ENCODE measurements at regions not wholly inside any gene's neighbourhood (a gene's known extent, or its start where the extent isn't known, plus 50 kb on each side); places are given as distances from the start of the nearest gene placed in this dataset.

DNA sequence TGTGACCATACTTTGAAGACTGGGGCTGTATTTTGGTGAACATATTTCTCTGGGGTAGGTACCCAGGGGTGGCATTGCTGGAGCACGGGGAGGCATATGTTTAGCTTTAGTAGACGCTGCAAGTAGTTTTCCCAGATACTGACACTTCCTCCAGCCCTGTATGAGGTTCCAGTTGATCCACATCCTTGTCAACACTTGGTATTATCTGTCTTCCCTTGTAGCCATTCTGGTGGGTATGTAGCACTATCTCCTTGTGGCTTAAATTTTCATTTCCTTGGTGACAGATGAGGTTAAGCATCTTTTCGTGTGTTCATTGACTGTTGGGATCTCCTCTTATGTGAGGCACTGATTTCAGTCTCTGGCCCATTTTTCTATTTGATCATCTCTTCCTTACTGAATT is 179.1 kb downstream of the PHETA1 start:
- Histone ChIP-seq H3K27me3 (ENCODE audit: insufficient read depth, low read depth) (no peaks in the 10 kb centered on the region), H3K79me2 (ENCODE audit: insufficient read depth, low read depth) (no peaks in the 10 kb centered on the region), H3K4me2 (no peak overlapping the region), H3K4me1 (ENCODE audit: low read depth, poor library complexity, severe bottlenecking) (peaks cover 16% of the 10 kb centered on the region), H4K20me1 (ENCODE audit: insufficient read depth) (no peaks in the 10 kb centered on the region), H3K4me3 (IDR thresholded peaks at IDR 0.05; ENCODE audit: insufficient read depth, low read depth, low read length) (no peak overlapping the region), H3K36me3 (ENCODE audit: insufficient read depth) (no peaks in the 10 kb centered on the region), H3K27ac (no peak overlapping the region), H3K9ac (no peak overlapping the region), H2AFZ (ENCODE audit: low read depth) (no peak overlapping the region)
- TF ChIP-seq, protein P1, sequence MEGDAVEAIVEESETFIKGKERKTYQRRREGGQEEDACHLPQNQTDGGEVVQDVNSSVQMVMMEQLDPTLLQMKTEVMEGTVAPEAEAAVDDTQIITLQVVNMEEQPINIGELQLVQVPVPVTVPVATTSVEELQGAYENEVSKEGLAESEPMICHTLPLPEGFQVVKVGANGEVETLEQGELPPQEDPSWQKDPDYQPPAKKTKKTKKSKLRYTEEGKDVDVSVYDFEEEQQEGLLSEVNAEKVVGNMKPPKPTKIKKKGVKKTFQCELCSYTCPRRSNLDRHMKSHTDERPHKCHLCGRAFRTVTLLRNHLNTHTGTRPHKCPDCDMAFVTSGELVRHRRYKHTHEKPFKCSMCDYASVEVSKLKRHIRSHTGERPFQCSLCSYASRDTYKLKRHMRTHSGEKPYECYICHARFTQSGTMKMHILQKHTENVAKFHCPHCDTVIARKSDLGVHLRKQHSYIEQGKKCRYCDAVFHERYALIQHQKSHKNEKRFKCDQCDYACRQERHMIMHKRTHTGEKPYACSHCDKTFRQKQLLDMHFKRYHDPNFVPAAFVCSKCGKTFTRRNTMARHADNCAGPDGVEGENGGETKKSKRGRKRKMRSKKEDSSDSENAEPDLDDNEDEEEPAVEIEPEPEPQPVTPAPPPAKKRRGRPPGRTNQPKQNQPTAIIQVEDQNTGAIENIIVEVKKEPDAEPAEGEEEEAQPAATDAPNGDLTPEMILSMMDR (conservative IDR thresholded peaks at IDR 0.05; ENCODE audit: low read depth, low read length), result no peak

DNA sequence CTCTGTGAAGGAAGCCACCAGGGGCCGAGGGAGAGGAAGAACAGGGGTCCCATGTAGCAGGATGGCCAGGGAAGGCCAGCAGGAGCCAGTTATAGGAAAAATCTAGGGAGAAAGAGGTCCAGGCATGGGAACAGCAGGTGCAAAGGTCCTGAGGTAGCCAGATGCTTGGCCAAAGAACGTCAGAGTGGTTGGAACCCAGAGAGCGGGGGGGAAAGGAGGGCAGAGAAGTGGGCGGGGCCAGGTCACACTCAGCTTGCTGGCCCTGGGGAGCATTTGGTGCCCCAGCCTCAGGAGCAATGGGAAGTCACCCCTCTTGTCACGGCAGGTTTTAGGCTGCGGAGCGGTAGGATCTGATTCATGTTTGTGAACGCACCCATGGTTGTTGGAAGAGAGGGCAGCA is 180.5 kb downstream of the PHETA1 start:
- H3K9ac ChIP-seq, result no peak overlapping the region
- H3K4me3 ChIP-seq (IDR thresholded peaks at IDR 0.05; ENCODE audit: insufficient read depth, low read depth, low read length), result no peak overlapping the region
- no peaks in the 10 kb centered on the region for H4K20me1 ChIP-seq (ENCODE audit: insufficient read depth)
- H3K27ac ChIP-seq, result no peak overlapping the region
- TF ChIP-seq, protein P1 (conservative IDR thresholded peaks at IDR 0.05; ENCODE audit: low read depth, low read length), result no peak
- H2AFZ ChIP-seq (ENCODE audit: low read depth), result no peak overlapping the region
- H3K27me3 ChIP-seq (ENCODE audit: insufficient read depth, low read depth), result no peaks in the 10 kb centered on the region
- peaks cover 16% of the 10 kb centered on the region for H3K4me1 ChIP-seq (ENCODE audit: low read depth, poor library complexity, severe bottlenecking)
- no peaks in the 10 kb centered on the region for H3K36me3 ChIP-seq (ENCODE audit: insufficient read depth)
- no peak overlapping the region for H3K4me2 ChIP-seq
- H3K79me2 ChIP-seq (ENCODE audit: insufficient read depth, low read depth), result no peaks in the 10 kb centered on the region

DNA sequence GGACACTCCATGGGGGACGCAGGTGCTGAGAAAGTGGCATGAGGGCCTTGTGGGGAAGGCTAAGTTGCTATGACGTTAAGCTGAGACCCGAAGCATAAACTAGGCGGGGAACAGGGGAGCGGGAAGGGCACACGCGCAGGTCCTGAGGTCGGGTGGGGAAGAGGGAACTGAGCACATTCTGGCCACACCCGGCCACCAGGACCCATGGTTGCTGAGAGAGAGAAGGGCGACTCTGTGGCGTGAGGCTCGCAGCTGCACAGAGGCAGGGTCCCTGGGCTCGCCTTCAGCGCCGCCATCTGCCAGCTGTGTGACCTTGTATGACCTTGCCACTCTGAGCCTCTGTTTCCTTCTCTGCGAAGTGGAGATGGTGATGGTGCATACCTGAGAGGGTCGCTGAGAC is 182.5 kb downstream of the PHETA1 start:
- no peaks in the 10 kb centered on the region for H3K79me2 ChIP-seq (ENCODE audit: insufficient read depth, low read depth)
- no peaks in the 10 kb centered on the region for H4K20me1 ChIP-seq (ENCODE audit: insufficient read depth)
- no peaks in the 10 kb centered on the region for H3K27me3 ChIP-seq (ENCODE audit: insufficient read depth, low read depth)
- no peak overlapping the region for H2AFZ ChIP-seq (ENCODE audit: low read depth)
- TF ChIP-seq, protein P1 (conservative IDR thresholded peaks at IDR 0.05; ENCODE audit: low read depth, low read length), result no peak
- peak overlapping the region; percentile 18; the same call in 1 of the 2 replicates for H3K9ac ChIP-seq
- H3K27ac ChIP-seq, result peak overlapping the region; percentile 57; the same call in 1 of the 2 replicates
- H3K36me3 ChIP-seq (ENCODE audit: insufficient read depth), result no peaks in the 10 kb centered on the region
- peaks cover 16% of the 10 kb centered on the region for H3K4me1 ChIP-seq (ENCODE audit: low read depth, poor library complexity, severe bottlenecking)
- no peak overlapping the region for H3K4me3 ChIP-seq (IDR thresholded peaks at IDR 0.05; ENCODE audit: insufficient read depth, low read depth, low read length)
- peak overlapping the region; percentile 17; the same call in 1 of the 2 replicates for H3K4me2 ChIP-seq

DNA sequence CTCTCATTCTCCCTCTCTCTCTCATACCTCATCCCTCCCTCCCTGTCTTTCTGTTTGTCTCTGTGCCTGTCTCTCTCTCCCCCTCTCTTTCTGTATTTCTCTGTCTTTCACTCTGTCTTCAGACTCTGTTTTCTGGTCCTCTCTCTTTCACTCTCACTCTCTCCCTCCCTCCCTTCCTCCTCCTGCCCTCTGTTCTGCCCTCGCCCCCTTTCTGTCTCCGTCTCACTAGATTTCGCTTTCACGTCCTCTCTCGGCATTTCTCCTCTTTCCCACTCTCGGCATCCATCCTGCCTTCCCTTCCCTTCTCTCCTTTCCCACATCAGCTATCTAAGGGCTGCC is 183.0 kb downstream of the PHETA1 start:
- no peak overlapping the region for H2AFZ ChIP-seq (ENCODE audit: low read depth)
- H3K36me3 ChIP-seq (ENCODE audit: insufficient read depth), result no peaks in the 10 kb centered on the region
- H4K20me1 ChIP-seq (ENCODE audit: insufficient read depth), result no peaks in the 10 kb centered on the region
- no peaks in the 10 kb centered on the region for H3K79me2 ChIP-seq (ENCODE audit: insufficient read depth, low read depth)
- H3K27ac ChIP-seq, result peak overlapping the region; percentile 57; the same call in 1 of the 2 replicates
- no peak overlapping the region for H3K4me3 ChIP-seq (IDR thresholded peaks at IDR 0.05; ENCODE audit: insufficient read depth, low read depth, low read length)
- H3K4me1 ChIP-seq (ENCODE audit: low read depth, poor library complexity, severe bottlenecking), result peaks cover 16% of the 10 kb centered on the region
- peak overlapping the region; percentile 17; the same call in 1 of the 2 replicates for H3K4me2 ChIP-seq
- H3K9ac ChIP-seq, result peak overlapping the region; percentile 18; the same call in 1 of the 2 replicates
- TF ChIP-seq, protein P1 (conservative IDR thresholded peaks at IDR 0.05; ENCODE audit: low read depth, low read length), result no peak
- H3K27me3 ChIP-seq (ENCODE audit: insufficient read depth, low read depth), result no peaks in the 10 kb centered on the region
